Astrocyte (in vitro differentiated cells and primary cell): ENCODE measurements at regions not wholly inside any gene's neighbourhood (a gene's known extent, or its start where the extent isn't known, plus 50 kb on each side); places are given as distances from the start of the nearest gene placed in this dataset.

Experiments
- DNase-seq: peaks from one replicate; pipeline ENCODE4 v3.0.0-alpha.2; 2010; ENCODE audit warnings: low read depth
- FAIRE-seq: peaks from 2 replicates; lab custom pipeline; 2011; peaks lifted over from hg19 to GRCh38; lab: Jason Lieb, UNC
- H2AFZ ChIP-seq: 2 replicates; pipeline ENCODE4 v1.6.0; 2012; ENCODE audit warnings: low read depth, low read length, inconsistent platforms
- H3K27ac ChIP-seq: 2 replicates; pipeline ENCODE4 v1.5.1; 2011; ENCODE audit warnings: low read depth, low read length, inconsistent platforms
- H3K27me3 ChIP-seq: 2 replicates; pipeline ENCODE4 v1.6.0; 2011; ENCODE audit warnings: low read length, inconsistent platforms; ENCODE audit not compliant: insufficient read depth
- H3K36me3 ChIP-seq: 2 replicates; pipeline ENCODE4 v1.5.1; 2011; ENCODE audit warnings: low read length, inconsistent platforms; ENCODE audit not compliant: insufficient read depth
- H3K4me1 ChIP-seq: 2 replicates; pipeline ENCODE4 v1.5.1; 2011; ENCODE audit warnings: low read length, inconsistent platforms; ENCODE audit not compliant: insufficient read depth
- H3K4me2 ChIP-seq: 2 replicates; pipeline ENCODE4 v1.6.0; 2012; ENCODE audit warnings: low read length, inconsistent platforms
- H3K4me3 ChIP-seq: 2 replicates; pipeline ENCODE4 v1.5.1; 2011; ENCODE audit warnings: low read depth, mild to moderate bottlenecking, low read length, inconsistent platforms; ENCODE audit not compliant: insufficient read depth
- H3K79me2 ChIP-seq: 2 replicates; pipeline ENCODE4 v1.6.0; 2012; ENCODE audit warnings: mild to moderate bottlenecking, low read length, inconsistent platforms; ENCODE audit not compliant: insufficient read depth
- H3K9ac ChIP-seq: 2 replicates; pipeline ENCODE4 v1.6.0; 2012; ENCODE audit warnings: mild to moderate bottlenecking, low read length, inconsistent platforms
- H3K9me3 ChIP-seq: 2 replicates; pipeline ENCODE4 v1.5.1; 2012; ENCODE audit warnings: low read depth, mild to moderate bottlenecking, low read length, inconsistent platforms; ENCODE audit not compliant: insufficient read depth
- H4K20me1 ChIP-seq: 2 replicates; pipeline ENCODE4 v1.6.0; 2012; ENCODE audit warnings: low read length, inconsistent platforms; ENCODE audit not compliant: insufficient read depth
- H3K27ac Mint-ChIP-seq: one replicate; pipeline ENCODE4 v1.8.0; 2021; ENCODE audit warnings: mild to moderate bottlenecking, mixed read lengths; ENCODE audit not compliant: unreplicated experiment
- H3K27me3 Mint-ChIP-seq: one replicate; pipeline ENCODE4 v1.8.0; 2021; ENCODE audit warnings: low read depth, mixed read lengths; ENCODE audit not compliant: unreplicated experiment
- H3K36me3 Mint-ChIP-seq: one replicate; pipeline ENCODE4 v1.8.0; 2021; ENCODE audit warnings: low read depth, mixed read lengths; ENCODE audit not compliant: unreplicated experiment
- H3K4me1 Mint-ChIP-seq: one replicate; pipeline ENCODE4 v1.8.0; 2021; ENCODE audit warnings: low read depth, mixed read lengths; ENCODE audit not compliant: unreplicated experiment
- H3K4me3 Mint-ChIP-seq: one replicate; pipeline ENCODE4 v1.8.0; 2021; ENCODE audit warnings: mild to moderate bottlenecking, moderate library complexity, mixed read lengths; ENCODE audit not compliant: unreplicated experiment
- H3K9me3 Mint-ChIP-seq: one replicate; pipeline ENCODE4 v1.8.0; 2021; ENCODE audit warnings: mild to moderate bottlenecking, mixed read lengths; ENCODE audit not compliant: unreplicated experiment
- CTCF ChIP-seq: IDR thresholded peaks from 2 replicates; pipeline ENCODE4 v1.5.1; 2011; ENCODE audit warnings: low read depth, mild to moderate bottlenecking, inconsistent platforms, low read length, moderate library complexity; ENCODE audit not compliant: insufficient read depth
- EZH2 ChIP-seq: IDR thresholded peaks from 2 replicates; pipeline ENCODE4 v1.6.1; 2012; ENCODE audit warnings: mild to moderate bottlenecking, low read length, inconsistent platforms; ENCODE audit not compliant: insufficient read depth

GRCh38 chr15:83358972-83359564 lies 74.6 kb upstream of the BNC1 start:
- Histone ChIP-seq H3K27ac (no peak overlapping the region), H4K20me1 (no peaks in the 10 kb centered on the region), H3K36me3 (no peaks in the 10 kb centered on the region), H3K27me3 (no peaks in the 10 kb centered on the region), H3K9me3 (no peaks in the 10 kb centered on the region), H3K79me2 (no peaks in the 10 kb centered on the region), H3K9ac (no peak overlapping the region), H2AFZ (no peak overlapping the region), H3K4me2 (no peak overlapping the region), H3K4me3 (no peak overlapping the region), H3K4me1 (no peaks in the 10 kb centered on the region)
- Mint-ChIP-seq H3K9me3 (peaks cover 5% of the 10 kb centered on the region), H3K27me3 (peaks cover 13% of the 10 kb centered on the region), H3K4me1 (peaks cover 4% of the 10 kb centered on the region), H3K27ac (no peak overlapping the region), H3K4me3 (no peak overlapping the region), H3K36me3 (no peaks in the 10 kb centered on the region)
- FAIRE-seq (no peak), DNase-seq (no peak)
- TF ChIP-seq EZH2 (no peak), CTCF (no peak)

DNA sequence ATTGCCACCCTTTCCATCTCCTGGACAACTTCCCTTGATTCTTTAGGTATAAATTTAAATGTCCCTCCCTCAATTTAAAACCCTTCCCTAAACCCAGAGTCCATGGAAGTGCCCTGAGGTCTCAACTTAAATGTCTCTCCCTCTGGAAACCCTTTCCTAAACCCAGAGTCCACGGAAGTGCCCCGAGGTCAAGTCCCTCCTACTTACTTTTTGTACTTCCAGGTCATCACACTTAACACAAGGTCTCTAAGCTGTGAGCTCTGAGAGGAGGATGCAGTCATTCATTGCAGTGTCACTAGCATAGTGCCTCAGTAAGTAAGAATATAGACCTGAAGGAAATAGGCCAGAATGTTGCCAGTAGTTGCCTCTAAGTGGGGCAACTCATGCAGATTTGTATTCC lies 78.2 kb upstream of the BNC1 start:
- TF ChIP-seq CTCF (no peak), EZH2 (no peak)
- H3K9ac ChIP-seq = no peak overlapping the region
- no peaks in the 10 kb centered on the region for H4K20me1 ChIP-seq
- no peak overlapping the region for H3K27ac ChIP-seq
- H3K27me3 Mint-ChIP-seq = peaks cover 18% of the 10 kb centered on the region
- H3K27ac Mint-ChIP-seq = no peak overlapping the region
- no peak overlapping the region for H3K4me3 ChIP-seq
- H3K36me3 ChIP-seq = no peaks in the 10 kb centered on the region
- peaks cover 10% of the 10 kb centered on the region for H3K27me3 ChIP-seq
- H3K4me3 Mint-ChIP-seq = no peak overlapping the region
- H3K4me1 ChIP-seq = peaks cover 3% of the 10 kb centered on the region
- DNase-seq (no peak), FAIRE-seq (no peak)
- no peak overlapping the region for H3K4me2 ChIP-seq
- H3K79me2 ChIP-seq = no peaks in the 10 kb centered on the region
- H2AFZ ChIP-seq = no peak overlapping the region
- H3K9me3 ChIP-seq = no peaks in the 10 kb centered on the region
- H3K4me1 Mint-ChIP-seq = peaks cover 4% of the 10 kb centered on the region
- H3K9me3 Mint-ChIP-seq = peaks cover 3% of the 10 kb centered on the region
- H3K36me3 Mint-ChIP-seq = no peaks in the 10 kb centered on the region

DNA sequence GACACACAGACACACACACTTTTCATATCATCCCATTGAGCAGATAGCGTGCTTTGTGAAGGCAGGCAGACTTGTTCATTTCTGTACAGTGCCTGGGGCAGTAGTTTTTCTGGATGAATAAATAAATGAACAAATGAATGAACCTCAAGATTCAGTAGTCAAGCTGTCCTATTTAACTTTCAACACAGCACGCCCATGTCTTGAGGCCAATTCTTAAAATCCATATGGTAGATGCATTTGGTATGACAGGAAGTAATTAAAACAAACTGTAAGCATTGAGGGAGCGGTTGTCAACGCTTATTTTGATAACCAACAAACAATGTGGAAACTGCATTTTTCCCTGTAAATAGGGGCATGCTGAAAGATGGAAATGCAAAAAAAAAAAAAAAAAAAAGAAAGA lies 80.0 kb upstream of the BNC1 start:
- H3K4me1 ChIP-seq = peaks cover 3% of the 10 kb centered on the region
- H3K4me2 ChIP-seq = no peak overlapping the region
- Mint-ChIP-seq H3K27me3 (peaks cover 13% of the 10 kb centered on the region), H3K9me3 (peaks cover 3% of the 10 kb centered on the region), H3K36me3 (no peaks in the 10 kb centered on the region), H3K4me1 (peaks cover 4% of the 10 kb centered on the region), H3K27ac (no peak overlapping the region), H3K4me3 (no peak overlapping the region)
- no peak overlapping the region for H3K9ac ChIP-seq
- no peak for TF ChIP-seq EZH2
- TF ChIP-seq CTCF = no peak
- no peak overlapping the region for H2AFZ ChIP-seq
- H3K9me3 ChIP-seq = no peaks in the 10 kb centered on the region
- no peak for FAIRE-seq
- no peaks in the 10 kb centered on the region for H3K36me3 ChIP-seq
- no peak overlapping the region for H3K27ac ChIP-seq
- no peak overlapping the region for H3K4me3 ChIP-seq
- DNase-seq = no peak
- no peaks in the 10 kb centered on the region for H4K20me1 ChIP-seq
- H3K27me3 ChIP-seq = peaks cover 10% of the 10 kb centered on the region
- no peaks in the 10 kb centered on the region for H3K79me2 ChIP-seq
